ENCODE measurements at regions not wholly inside any gene's neighbourhood (a gene's known extent, or its start where the extent isn't known, plus 50 kb on each side); places are given as distances from the start of the nearest gene placed in this dataset.

DNA sequence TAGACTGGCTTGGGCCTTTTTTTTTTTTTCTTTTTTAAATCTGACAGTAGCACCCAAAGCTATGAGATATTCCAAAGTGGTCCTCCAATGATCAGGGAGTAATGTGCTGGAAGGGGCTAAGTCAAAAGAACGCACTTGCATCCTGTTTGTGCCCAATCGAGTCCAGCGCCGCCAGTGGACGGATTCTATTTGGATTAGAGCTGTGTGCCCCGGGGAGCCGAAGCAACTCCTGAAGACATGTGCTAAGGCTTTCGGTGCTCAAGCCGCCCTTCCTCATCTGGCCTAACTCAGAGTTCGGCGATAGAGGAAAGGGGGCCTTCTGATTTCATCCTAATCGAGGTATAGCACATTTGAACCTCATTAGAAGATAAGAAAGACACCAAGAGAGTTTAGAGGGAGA lies 147.8 kb upstream of the NECTIN1 start:
- no peak for DNase-seq

DNA sequence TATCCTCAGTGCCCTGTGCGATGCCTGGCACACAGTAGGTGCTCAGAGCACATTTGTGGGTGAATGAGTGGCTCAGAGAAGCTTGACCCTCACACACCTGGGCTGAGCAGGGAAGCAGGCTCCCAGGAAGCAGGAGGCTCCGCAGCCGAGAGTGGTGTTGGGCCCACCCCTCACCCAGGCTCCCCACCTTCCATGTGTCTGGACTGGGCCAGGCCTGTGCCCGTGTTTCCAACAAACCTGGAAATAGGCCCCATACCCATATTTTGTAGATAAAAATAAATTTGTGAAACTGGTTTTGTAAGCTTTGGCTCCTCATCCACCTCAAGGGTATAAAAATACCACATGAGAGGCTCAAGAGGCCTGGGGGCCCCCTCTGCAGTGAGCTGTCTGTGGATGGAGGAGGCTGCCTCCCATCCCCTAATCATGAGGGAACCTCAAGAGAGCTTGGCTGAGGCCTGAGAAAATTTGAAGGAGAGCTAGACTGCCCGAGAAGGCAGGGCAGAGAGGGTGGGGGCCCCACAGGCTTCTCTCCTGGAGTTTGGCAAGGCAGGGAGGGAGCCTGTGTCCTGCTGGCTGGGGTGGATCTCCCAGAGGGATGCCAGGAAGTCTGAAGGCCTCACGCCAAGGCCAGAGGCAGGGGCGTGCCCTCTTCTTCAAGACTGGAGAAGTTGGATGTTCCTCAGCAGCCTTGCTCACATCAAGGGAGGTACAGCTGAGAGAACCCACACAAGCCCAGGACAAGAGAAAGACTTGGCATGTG lies 147.0 kb upstream of the NECTIN1 start:
- no peak for DNase-seq

DNA sequence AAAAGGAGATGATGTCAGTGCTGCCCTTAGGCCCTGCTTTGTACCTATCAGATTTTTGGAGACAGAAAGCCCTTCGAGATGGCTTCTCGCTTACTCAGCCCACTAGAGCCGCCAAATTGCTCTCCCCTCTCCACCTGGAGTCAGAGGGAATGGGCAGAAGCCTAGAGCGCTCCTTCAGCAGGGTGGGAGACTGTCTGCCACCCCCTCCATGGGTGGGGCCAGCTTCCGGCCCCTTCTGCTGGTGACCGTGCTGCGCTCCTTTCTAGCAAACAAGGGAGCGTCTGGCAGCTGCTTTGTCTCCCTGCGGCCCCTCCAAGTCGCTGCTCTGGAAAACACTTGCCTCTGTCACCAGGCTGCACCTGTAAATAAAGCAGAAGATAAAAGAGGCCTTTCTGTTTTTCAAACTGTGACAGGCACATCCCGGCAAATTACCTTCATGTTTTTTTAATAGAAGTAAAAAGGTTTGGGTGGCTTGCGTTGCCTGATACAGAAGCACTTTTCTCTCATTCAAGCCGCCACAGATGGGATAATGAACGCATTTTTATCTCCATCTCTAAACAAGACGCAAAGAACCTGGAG lies 145.7 kb upstream of the NECTIN1 start:
- DNase-seq = no peak

DNA sequence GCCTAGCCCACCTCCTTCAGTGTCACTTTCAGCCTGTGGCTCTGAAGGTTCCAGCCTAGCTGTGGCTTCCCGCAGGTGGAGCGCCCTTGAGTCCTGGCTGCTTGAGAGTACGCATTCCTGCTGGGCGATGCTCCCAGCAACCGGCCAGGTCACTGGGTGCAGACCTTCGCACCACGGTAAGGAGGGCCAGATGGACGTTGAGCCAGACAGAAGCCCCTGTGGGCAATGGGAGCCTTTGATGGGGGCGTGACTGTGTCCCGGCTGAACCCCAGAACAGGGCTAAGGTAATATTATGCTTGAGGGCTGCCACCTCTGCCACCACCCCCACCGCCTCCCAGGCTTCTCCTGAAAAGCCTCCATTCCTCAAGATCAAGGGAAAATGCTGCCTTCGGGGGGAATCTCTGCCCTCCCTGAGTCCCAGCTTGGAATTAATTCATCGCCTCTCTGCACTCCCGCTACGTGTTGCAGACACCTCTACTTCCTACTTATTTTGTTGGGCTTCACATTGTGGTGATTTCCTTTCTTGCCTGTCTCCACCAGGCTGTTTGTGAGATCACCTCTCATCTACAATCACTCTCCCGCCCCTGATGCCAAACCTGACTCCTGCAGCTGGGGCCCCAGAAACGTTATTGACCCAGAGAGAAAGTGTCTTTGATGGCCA lies 144.9 kb upstream of the NECTIN1 start:
- DNase-seq = no peak

DNA sequence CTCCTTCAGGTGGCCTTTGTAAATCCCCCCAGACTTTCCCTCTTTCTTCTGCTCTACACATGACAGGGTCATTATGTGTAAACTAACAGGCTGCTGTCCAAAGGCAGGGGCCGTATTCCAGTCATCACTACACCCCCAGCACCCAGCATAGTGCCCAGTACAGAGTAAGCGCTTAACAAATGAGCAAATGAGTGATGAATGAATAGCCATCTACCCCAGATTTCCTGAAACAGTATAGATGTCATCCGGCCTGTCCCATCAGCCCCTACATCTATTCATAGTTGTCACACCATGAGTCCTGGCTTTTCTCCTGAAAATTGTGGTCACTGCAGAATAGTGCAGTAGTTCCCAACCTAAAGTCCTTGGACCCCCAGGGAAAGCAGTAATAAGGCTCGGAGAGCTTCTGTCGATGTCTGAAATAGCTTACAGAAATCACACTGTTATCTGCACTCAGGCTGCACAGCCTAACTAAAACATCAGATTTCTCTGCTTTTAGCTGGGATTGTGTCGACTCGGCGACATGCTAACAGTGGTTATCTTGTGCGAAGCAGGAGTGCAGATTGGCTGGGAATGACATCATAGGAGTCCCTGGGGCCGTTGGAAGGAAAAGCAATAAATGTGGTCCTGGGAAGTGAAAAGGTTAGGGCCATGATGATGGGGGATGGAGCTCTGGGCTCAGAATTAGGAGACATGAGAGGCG lies 143.8 kb upstream of the NECTIN1 start:
- DNase-seq = no peak

DNA sequence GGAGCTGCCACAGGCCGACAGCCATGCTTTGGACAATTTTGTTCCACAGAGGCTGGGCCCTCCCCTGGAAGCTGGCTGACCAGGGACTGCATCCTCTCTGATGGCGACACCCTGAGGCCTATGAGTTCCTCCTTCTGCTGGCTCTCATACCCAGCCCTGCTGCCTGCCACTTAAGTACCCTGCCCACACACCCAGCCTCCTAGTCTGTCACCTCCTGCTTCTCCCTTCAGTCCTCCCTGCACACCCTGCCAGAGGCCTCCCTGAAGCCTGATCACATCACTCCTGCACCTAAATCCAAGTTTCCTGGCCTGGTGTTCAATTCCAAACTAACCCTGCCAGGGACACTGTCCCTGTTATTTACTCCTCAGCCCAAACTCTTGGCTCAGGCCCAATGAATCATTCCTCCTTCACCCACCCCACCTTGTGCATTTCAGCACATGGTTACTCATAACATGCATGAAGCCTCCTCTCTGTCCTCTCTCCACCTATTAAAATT lies 136.7 kb upstream of the NECTIN1 start:
- no peak for DNase-seq

DNA sequence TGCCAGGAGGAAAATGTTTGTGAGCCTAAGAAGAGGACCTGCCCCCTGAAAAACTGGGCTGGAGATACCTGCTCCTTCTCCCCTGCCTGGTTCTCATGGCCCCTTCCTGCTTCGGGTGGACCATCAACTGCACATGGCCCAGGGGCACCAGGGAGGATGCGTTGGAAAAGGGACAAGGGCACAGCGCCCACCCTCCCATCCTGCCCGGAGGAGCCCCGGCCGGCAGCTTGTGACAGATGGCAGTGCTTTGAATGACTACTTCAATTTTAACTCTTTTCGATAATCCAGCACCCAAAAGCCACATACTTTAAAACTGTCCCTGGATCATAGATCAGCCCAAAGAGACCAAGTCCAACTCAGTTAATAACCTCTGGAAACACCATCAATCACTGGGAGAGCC lies 135.8 kb upstream of the NECTIN1 start:
- no peak for DNase-seq

DNA sequence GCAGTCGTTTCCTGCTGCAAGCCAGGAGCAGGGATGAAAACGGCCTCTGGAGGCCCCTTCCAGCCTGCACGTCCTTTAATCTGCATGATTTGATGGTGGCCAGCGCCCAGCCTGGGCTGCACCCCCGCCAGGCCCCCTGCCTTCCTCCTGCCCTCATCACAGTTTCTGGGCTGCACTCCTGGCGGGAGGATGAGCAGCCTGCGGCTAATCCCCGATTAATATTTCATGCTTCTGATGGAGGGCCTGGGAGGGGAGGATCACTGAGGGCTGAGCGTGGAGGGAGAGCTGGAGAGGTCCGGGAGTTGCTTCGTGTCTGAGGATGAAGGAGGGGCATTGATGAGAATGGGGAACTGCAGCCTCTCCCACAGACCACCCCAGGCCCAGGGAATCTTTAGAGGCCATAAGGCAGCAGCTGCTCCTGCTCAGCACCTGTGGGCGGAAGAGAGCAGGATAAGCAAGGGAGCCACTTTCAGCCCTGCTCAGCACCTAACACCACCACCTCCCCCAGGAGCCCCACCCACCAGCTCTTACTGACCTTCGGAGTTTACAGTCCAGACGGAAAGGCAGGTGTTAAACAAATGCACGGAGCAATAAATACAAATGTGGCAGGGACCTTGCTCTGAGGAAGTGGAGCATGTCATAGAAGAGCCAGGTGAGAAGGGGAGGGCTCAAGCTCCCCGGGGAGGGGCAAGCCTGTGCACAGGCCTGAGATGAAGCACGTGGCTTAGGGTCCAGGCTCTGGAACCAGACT lies 135.0 kb upstream of the NECTIN1 start:
- no peak for DNase-seq

DNA sequence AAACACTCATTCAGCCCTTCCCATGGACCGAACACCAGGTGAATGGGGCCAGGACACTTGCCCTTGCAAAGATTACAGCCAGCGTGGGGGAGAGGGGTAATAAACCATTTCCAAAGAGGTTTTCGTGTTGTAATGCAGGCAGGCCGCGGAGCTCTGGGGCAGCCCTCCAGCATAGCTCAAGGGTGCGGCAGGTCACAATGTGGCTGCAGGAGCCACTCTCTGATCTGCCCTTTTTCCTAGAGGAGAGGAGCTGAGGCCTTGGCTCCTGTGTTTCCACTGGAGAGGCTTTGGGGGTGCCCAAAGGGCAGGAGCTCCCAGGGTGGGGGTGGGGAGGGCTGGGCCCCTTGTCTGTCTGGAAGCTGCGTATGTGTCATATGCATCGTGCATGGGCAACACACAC lies 134.2 kb upstream of the NECTIN1 start:
- no peak for DNase-seq

DNA sequence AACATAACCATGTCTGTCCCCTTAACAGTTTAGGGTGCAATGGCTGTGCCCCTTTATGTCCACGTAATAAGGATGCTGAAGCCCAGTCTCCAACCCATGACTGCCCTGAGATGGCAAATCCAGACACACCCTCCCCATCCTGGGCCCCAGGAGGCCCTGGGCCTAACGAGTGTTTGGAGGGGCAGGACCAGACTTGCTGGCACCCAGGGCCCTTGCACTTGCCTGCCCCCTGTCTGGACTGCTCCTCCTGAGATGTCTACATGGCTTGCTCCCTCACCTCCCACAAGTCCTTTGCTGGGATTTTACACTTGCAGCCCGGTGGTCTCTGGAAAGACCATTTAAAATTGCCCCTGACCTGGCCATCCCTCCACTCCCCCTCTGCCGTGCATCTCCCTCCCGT lies 132.2 kb upstream of the NECTIN1 start:
- no peak for DNase-seq

DNA sequence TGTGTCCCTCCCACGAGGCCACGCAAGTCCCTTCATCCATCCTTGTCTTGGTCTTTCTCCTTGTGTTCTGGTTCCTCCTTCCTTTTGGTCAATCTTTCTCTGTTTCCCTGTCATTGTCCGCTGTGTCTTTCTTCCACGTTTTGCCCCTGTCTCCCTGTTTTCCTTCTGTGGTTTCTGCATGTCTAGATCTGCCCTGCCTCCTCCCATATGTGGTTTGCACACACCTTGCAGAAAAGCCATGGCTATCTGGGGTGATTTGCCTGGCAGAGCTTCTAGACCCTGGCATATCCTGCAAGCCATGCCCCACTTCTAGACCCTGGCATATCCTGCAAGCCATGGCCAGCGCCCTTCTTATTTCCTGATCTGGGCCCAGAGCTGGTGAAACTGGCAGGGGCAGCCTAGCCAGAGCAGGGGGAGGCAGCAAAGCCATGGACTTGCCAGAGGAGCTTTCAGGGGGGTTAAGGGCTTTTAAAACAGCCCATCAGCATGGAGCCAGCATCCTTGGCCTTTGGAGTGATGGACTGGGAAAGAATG lies 131.6 kb upstream of the NECTIN1 start:
- no peak for DNase-seq

DNA sequence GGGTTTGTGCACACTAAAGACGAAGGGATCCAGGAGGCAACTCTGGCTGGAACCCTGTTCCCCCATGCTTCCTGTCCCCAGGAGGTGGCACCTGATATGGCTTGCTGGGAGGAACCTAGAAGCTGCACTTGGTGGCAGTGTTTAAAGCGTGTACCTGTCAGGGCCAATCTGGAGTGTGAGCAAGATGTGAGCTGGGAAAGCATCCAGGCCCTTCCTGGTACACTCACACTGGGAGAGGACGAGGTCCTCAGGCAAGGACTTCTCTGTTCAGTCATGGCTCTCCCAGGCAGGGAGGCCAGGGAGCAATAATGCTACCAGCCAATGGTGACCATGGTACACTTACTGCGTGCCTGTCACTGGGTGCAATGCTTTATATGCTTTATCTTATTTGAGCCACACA lies 130.7 kb upstream of the NECTIN1 start:
- DNase-seq = no peak

DNA sequence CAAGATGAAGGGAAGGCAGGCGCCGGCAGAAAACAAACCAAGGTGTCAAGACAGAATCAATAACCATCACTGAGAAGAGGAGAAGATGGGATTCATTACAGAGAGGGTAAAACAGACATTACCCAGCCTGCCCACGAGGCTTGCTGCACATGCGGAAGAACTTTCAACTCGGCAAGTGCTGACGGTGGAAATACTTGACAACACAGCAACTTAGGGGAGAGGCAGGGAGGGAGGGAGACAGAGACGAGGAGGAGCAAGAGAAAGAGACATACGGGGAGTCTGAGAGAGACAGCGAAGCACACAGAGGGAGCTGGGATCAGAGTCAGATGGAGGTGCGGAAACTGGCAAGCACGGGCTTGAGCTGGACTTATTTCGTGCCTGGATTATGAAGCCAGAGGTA lies 129.3 kb upstream of the NECTIN1 start:
- DNase-seq = no peak

DNA sequence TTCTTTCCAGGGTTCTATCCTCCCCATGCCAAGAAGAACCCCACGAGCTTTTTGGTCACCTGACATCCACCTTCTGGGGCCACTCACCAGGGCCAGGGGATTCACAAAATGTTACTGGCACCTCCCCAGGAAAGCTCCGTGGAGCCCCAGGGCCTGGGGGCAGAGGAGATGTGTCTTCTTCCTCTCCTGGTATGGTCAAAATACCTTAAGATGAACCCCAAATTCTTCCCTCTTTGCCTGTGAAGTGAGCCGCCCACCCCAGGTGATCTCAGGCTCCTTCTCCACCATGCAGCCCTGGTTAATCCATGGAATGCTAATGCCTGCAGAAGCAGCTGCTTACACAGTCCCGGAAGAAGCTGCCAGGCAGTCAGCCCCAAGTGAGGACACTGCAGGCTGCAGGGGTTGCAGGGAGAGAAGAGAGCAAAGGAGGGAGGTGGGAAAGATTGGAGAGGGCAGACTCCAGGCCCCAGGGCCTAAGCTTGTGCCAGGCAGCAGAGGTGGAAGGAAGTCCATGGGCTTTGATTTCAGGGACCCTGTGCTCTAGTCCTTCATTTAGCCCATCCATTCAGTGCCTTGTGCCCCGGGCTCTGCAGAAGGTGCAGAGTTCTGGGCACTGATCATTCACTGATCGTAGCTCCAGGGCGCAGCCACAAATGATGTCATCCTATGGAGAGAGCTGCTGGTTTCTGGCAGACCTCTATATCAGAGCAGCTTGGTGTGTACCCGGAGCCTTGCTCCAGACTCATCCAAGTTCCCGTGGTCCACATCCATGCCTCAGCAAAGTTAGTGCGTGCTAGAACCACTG lies 127.9 kb upstream of the NECTIN1 start:
- no peak for DNase-seq

DNA sequence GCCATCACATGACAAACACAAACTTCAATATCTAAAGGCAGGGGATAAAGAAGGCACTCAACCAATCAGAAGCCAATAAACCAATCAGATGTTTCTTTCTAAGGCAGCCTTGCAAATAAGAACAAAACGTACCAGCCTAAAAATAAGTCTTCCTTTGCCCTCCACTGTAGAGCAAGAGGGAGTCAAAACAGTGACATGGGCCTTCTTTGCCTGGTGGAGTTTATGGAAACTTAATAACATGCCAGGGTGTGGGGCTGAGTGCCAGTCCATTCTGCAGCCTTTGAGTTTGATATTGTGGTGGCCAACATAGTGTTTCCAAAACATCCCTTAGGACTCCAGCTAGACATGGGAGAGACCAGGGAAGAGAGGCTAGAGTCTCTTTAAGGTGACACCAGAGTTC lies 126.1 kb upstream of the NECTIN1 start:
- DNase-seq = no peak

DNA sequence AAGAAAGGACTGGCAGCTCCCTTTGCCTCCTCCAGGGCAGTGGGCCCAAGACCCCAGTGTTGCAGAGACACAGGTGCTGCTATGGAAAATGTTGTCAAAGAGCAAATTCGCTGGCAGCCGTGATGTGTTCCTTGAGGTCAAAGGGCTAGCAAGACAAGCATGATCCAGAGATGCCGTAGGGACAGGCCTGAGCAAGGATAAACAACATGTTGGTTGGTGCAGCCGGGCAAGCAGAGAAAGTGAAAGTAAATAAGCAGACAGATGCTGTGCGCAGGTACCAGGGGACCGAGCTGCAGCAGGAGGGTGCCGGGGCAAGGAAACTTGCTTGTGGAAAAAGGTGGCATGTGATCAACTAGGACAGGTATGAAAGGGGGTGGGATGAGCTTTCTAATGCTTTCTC lies 125.5 kb upstream of the NECTIN1 start:
- no peak for DNase-seq

DNA sequence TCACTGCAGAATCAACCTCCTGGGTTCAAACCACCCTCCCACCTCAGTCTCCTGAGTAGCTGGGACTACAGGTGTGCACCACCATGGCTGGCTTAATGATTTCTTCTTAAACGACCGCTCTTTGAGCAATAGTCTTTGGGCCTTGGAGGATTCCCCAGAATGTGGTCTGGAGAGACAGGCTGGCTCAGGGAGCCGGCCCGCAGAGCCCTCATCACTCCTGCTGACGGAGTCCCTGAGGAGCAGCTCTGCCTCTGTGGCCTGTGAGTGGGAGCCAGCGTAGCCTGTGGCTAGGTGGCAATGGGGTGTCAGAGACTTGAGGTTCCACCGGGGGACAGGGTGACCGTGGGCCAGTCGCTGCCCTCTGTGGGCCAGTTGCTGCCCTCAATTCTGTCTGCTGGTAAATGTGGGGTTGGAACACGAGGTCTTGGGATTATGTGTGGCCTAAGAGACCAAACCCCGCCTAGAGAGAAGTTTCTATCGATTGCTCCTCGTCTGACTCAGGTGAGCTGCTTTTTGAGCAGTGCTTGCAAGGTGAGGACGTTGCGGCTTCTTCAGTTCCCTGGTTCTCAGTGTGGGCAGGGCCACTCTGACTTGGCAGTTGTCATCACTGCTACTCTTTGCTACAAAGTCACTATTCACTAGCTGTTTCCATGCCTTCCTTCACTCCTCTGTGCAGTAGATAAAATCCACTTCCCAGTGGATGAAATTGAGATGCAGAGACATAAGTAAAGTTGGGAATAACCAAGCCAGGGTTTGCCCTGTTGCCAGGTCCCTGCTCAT lies 124.8 kb upstream of the NECTIN1 start:
- no peak for DNase-seq

DNA sequence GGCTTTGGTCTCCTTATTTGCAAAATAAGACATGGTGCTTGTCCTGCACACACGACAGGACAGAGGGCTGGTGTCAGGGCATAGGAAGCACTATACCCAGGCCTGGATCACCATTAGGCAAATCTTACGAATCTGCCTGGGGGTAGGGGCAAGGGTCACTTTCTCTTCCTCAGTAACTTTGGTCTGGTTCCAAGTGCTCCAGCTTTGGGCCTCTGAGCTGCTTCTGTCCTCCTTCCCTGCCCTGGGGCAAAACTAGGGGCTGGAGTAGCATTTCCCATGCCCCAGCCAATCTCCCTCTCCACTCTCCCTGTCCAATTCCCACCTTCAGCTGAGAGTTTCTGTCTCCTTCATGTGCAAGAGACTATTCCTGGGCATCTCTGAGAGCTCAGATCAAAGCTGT lies 123.7 kb upstream of the NECTIN1 start:
- DNase-seq = peak; percentile 7

DNA sequence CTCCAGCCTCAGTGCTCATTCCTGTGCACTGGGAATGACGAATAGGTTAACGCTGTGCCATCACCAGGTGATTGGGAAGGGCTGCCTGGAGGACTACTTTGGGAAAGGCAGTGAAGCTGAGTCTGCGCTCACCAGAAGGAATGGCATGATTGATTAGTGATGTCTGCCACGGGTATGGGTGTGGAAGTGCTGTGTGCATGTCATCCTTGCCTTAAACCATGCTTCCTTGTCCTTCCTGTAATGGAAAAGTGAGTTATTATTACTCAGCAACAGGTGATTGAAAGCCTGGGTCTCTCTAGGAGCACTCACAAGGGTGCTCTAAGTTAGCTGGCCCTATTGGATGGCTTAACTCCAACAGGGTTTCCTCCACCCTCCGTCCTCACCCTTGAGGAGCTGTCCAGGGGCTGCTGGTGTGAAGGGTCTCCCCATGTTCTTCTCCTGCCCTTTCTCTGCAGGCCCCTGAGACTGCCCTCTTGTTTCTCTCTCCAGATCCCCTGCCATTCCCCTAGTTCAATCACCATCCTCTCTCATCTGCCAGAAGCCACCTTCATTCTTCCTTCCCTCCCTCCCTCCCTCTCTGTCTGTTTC lies 121.9 kb upstream of the NECTIN1 start:
- DNase-seq = no peak

DNA sequence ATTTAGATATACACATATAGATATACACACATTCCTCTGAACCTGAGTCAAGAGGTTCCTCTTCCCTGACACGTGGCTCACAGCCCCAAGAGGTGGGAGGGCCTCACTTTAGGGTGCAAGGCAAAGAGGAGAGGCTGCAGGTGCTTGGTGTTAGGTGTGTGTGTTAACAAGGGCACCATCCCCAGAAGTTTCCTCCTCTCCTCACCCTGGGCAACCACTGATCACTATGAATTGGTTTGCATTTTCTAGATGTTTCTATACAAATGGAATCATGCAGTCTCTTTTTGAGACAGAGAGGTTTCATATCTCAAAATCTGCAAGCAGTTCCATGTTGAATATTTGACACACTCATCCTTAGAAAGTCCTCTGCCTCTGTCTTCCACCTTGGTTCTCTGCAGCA lies 120.9 kb upstream of the NECTIN1 start:
- DNase-seq = no peak

DNA sequence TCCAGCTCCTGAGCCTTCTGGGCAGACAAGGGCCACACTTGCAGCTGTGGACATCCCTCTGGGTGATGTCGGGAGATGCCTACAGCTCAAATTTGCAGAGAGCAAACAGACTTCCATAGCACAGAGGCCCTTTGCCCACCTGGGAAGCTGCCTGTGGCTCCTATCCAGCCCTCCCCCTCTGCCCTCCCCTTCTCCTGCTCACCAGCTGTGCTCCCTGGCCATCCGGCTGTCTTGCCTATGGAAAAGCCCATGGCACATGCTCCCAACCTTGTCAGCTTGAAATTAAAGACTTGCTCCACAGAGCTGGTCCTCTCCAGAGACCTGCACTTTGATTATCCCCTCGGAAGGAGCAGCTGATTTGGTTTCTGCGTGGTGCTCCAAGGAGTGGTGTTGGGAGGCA lies 118.9 kb upstream of the NECTIN1 start:
- no peak for DNase-seq

Data from EL (cell line).